ENCODE measurements at regions not wholly inside any gene's neighbourhood (a gene's known extent, or its start where the extent isn't known, plus 50 kb on each side); places are given as distances from the start of the nearest gene placed in this dataset.

GRCh38 chr16:55380485-55380884, 56.5 kb downstream of the IRX6 start:
- no peaks in the 10 kb centered on the region for H3K36me3 Mint-ChIP-seq
- H3K27me3 Mint-ChIP-seq, result peaks cover 2% of the 10 kb centered on the region
- no peak overlapping the region for H3K27ac Mint-ChIP-seq
- H3K9me3 Mint-ChIP-seq, result no peaks in the 10 kb centered on the region
- ATAC-seq (ENCODE audit: low read depth) (no peak), DNase-seq (no peak)
- POLR2A ChIA-PET, result no interaction called here
- no peaks in the 10 kb centered on the region for H3K4me1 Mint-ChIP-seq
- no peak overlapping the region for H3K4me3 Mint-ChIP-seq

- H3K36me3 Mint-ChIP-seq, result no peaks in the 10 kb centered on the region
- no peak for DNase-seq
- no peak for ATAC-seq (ENCODE audit: low read depth)
- H3K4me3 Mint-ChIP-seq, result no peak overlapping the region
- no peaks in the 10 kb centered on the region for H3K27me3 Mint-ChIP-seq
- no peaks in the 10 kb centered on the region for H3K9me3 Mint-ChIP-seq
- H3K27ac Mint-ChIP-seq, result no peak overlapping the region
- H3K4me1 Mint-ChIP-seq, result no peaks in the 10 kb centered on the region
- POLR2A ChIA-PET, result no interaction called here
Observed at GRCh38 chr16:55384288-55385247, 60.6 kb downstream of the IRX6 start.

- H3K27ac Mint-ChIP-seq, result no peak overlapping the region
- no peaks in the 10 kb centered on the region for H3K9me3 Mint-ChIP-seq
- no peaks in the 10 kb centered on the region for H3K4me1 Mint-ChIP-seq
- H3K4me3 Mint-ChIP-seq, result no peak overlapping the region
- POLR2A ChIA-PET, result no interaction called here
- ATAC-seq (ENCODE audit: low read depth) (no peak), DNase-seq (no peak)
- H3K36me3 Mint-ChIP-seq, result no peaks in the 10 kb centered on the region
- no peaks in the 10 kb centered on the region for H3K27me3 Mint-ChIP-seq
Observed at GRCh38 chr16:55385359-55385758, 61.4 kb downstream of the IRX6 start.

GRCh38 chr16:55386534-55387296, 62.7 kb downstream of the IRX6 start:
- DNase-seq (no peak), ATAC-seq (ENCODE audit: low read depth) (no peak)
- H3K4me3 Mint-ChIP-seq, result no peak overlapping the region
- H3K9me3 Mint-ChIP-seq, result no peaks in the 10 kb centered on the region
- H3K27ac Mint-ChIP-seq, result no peak overlapping the region
- no peaks in the 10 kb centered on the region for H3K36me3 Mint-ChIP-seq
- POLR2A ChIA-PET, result no interaction called here
- no peaks in the 10 kb centered on the region for H3K4me1 Mint-ChIP-seq
- no peaks in the 10 kb centered on the region for H3K27me3 Mint-ChIP-seq

- no peaks in the 10 kb centered on the region for H3K4me1 Mint-ChIP-seq
- H3K4me3 Mint-ChIP-seq, result no peak overlapping the region
- no peak for DNase-seq
- H3K27me3 Mint-ChIP-seq, result peaks cover 1% of the 10 kb centered on the region
- no peak for ATAC-seq (ENCODE audit: low read depth)
- H3K27ac Mint-ChIP-seq, result no peak overlapping the region
- no peaks in the 10 kb centered on the region for H3K36me3 Mint-ChIP-seq
- POLR2A ChIA-PET, result no interaction called here
- no peaks in the 10 kb centered on the region for H3K9me3 Mint-ChIP-seq
Observed at GRCh38 chr16:55388131-55388862, 64.3 kb downstream of the IRX6 start.

GRCh38 chr16:55389426-55390073, 65.5 kb downstream of the IRX6 start:
- H3K9me3 Mint-ChIP-seq, result no peaks in the 10 kb centered on the region
- no peaks in the 10 kb centered on the region for H3K36me3 Mint-ChIP-seq
- no peaks in the 10 kb centered on the region for H3K4me1 Mint-ChIP-seq
- no peak overlapping the region for H3K27ac Mint-ChIP-seq
- ATAC-seq (ENCODE audit: low read depth), result no peak
- POLR2A ChIA-PET, result no interaction called here
- DNase-seq, result no peak
- H3K4me3 Mint-ChIP-seq, result no peak overlapping the region
- peaks cover 4% of the 10 kb centered on the region for H3K27me3 Mint-ChIP-seq

GRCh38 chr16:55390630-55391237, 66.7 kb downstream of the IRX6 start:
- ATAC-seq (ENCODE audit: low read depth), result no peak
- no peaks in the 10 kb centered on the region for H3K9me3 Mint-ChIP-seq

GRCh38 chr16:55391760-55392375, 67.9 kb downstream of the IRX6 start:
- Mint-ChIP-seq H3K4me3 (no peak overlapping the region), H3K27me3 (peaks cover 4% of the 10 kb centered on the region), H3K36me3 (no peaks in the 10 kb centered on the region), H3K4me1 (no peaks in the 10 kb centered on the region), H3K27ac (no peak overlapping the region), H3K9me3 (no peaks in the 10 kb centered on the region)
- no peak for DNase-seq
- ATAC-seq (ENCODE audit: low read depth), result no peak
- POLR2A ChIA-PET, result no interaction called here

More at GRCh38 chr16:55390630-55391237, 66.7 kb downstream of the IRX6 start:
- Mint-ChIP-seq H3K4me3 (no peak overlapping the region), H3K27ac (no peak overlapping the region), H3K27me3 (peaks cover 4% of the 10 kb centered on the region), H3K36me3 (no peaks in the 10 kb centered on the region), H3K4me1 (no peaks in the 10 kb centered on the region)
- POLR2A ChIA-PET, result no interaction called here
- DNase-seq, result no peak

GRCh38 chr16:55392701-55393100, 68.7 kb downstream of the IRX6 start:
- POLR2A ChIA-PET, result no interaction called here
- ATAC-seq (ENCODE audit: low read depth), result no peak
- no peak for DNase-seq
- Mint-ChIP-seq H3K4me3 (no peak overlapping the region), H3K27ac (no peak overlapping the region), H3K27me3 (peaks cover 4% of the 10 kb centered on the region), H3K4me1 (no peaks in the 10 kb centered on the region), H3K9me3 (no peaks in the 10 kb centered on the region), H3K36me3 (no peaks in the 10 kb centered on the region)

- H3K27me3 Mint-ChIP-seq, result peaks cover 4% of the 10 kb centered on the region
- no peaks in the 10 kb centered on the region for H3K4me1 Mint-ChIP-seq
- DNase-seq, result no peak
- no peak for ATAC-seq (ENCODE audit: low read depth)
- POLR2A ChIA-PET, result no interaction called here
- H3K36me3 Mint-ChIP-seq, result no peaks in the 10 kb centered on the region
- no peak overlapping the region for H3K27ac Mint-ChIP-seq
- H3K4me3 Mint-ChIP-seq, result no peak overlapping the region
- H3K9me3 Mint-ChIP-seq, result no peaks in the 10 kb centered on the region
Observed at GRCh38 chr16:55393991-55394390, 70.0 kb downstream of the IRX6 start.

- no peaks in the 10 kb centered on the region for H3K36me3 Mint-ChIP-seq
- H3K9me3 Mint-ChIP-seq, result no peaks in the 10 kb centered on the region
- no peaks in the 10 kb centered on the region for H3K4me1 Mint-ChIP-seq
- H3K4me3 Mint-ChIP-seq, result no peak overlapping the region
- ATAC-seq (ENCODE audit: low read depth), result no peak
- H3K27ac Mint-ChIP-seq, result no peak overlapping the region
- POLR2A ChIA-PET, result no interaction called here
- H3K27me3 Mint-ChIP-seq, result peaks cover 2% of the 10 kb centered on the region
- DNase-seq, result no peak
Observed at GRCh38 chr16:55398762-55399161, 74.8 kb downstream of the IRX6 start.

GRCh38 chr16:55399911-55400310, 75.9 kb downstream of the IRX6 start:
- no peak overlapping the region for H3K27ac Mint-ChIP-seq
- POLR2A ChIA-PET, result no interaction called here

More at GRCh38 chr16:55399911-55400310, 75.9 kb downstream of the IRX6 start:
- H3K9me3 Mint-ChIP-seq, result no peaks in the 10 kb centered on the region
- no peaks in the 10 kb centered on the region for H3K36me3 Mint-ChIP-seq
- DNase-seq (no peak), ATAC-seq (ENCODE audit: low read depth) (no peak)
- H3K27me3 Mint-ChIP-seq, result peaks cover 3% of the 10 kb centered on the region
- no peaks in the 10 kb centered on the region for H3K4me1 Mint-ChIP-seq
- H3K4me3 Mint-ChIP-seq, result no peak overlapping the region
